Esophagus squamous epithelium (tissue), 5 donors: ENCODE measurements at regions not wholly inside any gene's neighbourhood (a gene's known extent, or its start where the extent isn't known, plus 50 kb on each side); places are given as distances from the start of the nearest gene placed in this dataset.

Source experiments
- DNase-seq: peaks from one replicate; lab custom pipeline; 2025; lab: John Stamatoyannopoulos, UW
- H3K27ac ChIP-seq, 4 donors: fragments of 200-600 bp; sonication (generic); one replicate each; pipeline ENCODE4 v1.5.1; 2016 to 2019; ENCODE audit warnings: mild to moderate bottlenecking in 1 of 4
- H3K27me3 ChIP-seq, 4 donors: fragments of 200-600 bp; sonication (generic); 1 replicate in 3 of 4; 2 replicates in 1 of 4; pipeline versions ENCODE4 v1.5.1 to v1.6.0; 2017 to 2021; ENCODE audit warnings: antibody characterized with exemption in 1 of 4
- H3K36me3 ChIP-seq, 3 donors: fragments of 200-600 bp; sonication (generic); one replicate each; pipeline ENCODE4 v1.5.1; 2016 to 2019
- H3K4me1 ChIP-seq, 3 donors: fragments of 200-600 bp; sonication (generic); one replicate each; pipeline ENCODE4 v1.5.1; 2017 to 2019
- H3K4me3 ChIP-seq, 4 donors: fragments of 200-600 bp; sonication (generic); 1 replicate in 3 of 4; 2 replicates in 1 of 4; pipeline ENCODE4 v1.5.1; 2016 to 2019; ENCODE audit warnings: mild to moderate bottlenecking in 2 of 4, moderate library complexity in 1 of 4
- H3K9me3 ChIP-seq, 3 donors: fragments of 200-600 bp; sonication (generic); one replicate each; pipeline ENCODE4 v1.5.1; 2016 to 2019
- CTCF ChIP-seq, 6 experiments: fragments of 450-650 bp in 4 of 6; fragments of 200-600 bp in 2 of 6; sonication (generic) in 2 of 6; IDR thresholded peaks; one replicate each; pipeline ENCODE4 v1.5.1; 2016 to 2019; ENCODE audit warnings: antibody characterized with exemption in 6 of 6, mild to moderate bottlenecking in 4 of 6, moderate library complexity in 4 of 6
- POLR2A ChIP-seq, 4 donors: fragments of 450-650 bp; IDR thresholded peaks; one replicate each; pipeline ENCODE4 v1.6.1; 2017; ENCODE audit warnings: antibody characterized with exemption in 4 of 4, mild to moderate bottlenecking in 4 of 4, moderate library complexity in 3 of 4
- WGBS, 2 donors: methylation state at CpG; one replicate each; pipeline ENCODE4 v1.1.5; 2018; 5-methylcytosine and 5-hydroxymethylcytosine counted together
- intact Hi-C: fragments of 100-400 bp; cut with DNase I; formaldehyde crosslinking; loops from one replicate; pipeline ENCODE4 v1.15.0; 2022
- donor health status: DM: yes; HTN: yes; CAD: no.

- TF ChIP-seq CTCF (IDR thresholded peaks at IDR 0.05) (no peak), POLR2A (IDR thresholded peaks at IDR 0.05) (no peak)
- Histone ChIP-seq H3K36me3 (peaks cover 0 to 9% (median 0%) of the 10 kb centered on the region in 3 donors), H3K27ac (no peak overlapping the region), H3K27me3 (peaks cover 0 to 4% (median 0%) of the 10 kb centered on the region in 4 donors), H3K4me1 (peaks cover 0 to 10% (median 0%) of the 10 kb centered on the region in 3 donors), H3K9me3 (no peaks in the 10 kb centered on the region), H3K4me3 (no peak overlapping the region)
- intact Hi-C loops = no loop called here
- WGBS, 2 donors = 75 to 84% methylated on average over 2 to 3 of the region's 3 CpGs
- DNase-seq = no peak
Measured at GRCh38 chr1:201618389-201618788, 79.5 kb downstream of the NAV1 start.

- H3K36me3 ChIP-seq = peaks cover 0 to 10% (median 0%) of the 10 kb centered on the region in 3 donors
- WGBS, 2 donors = 83 to 100% methylated on average over 1 to 5 of the region's 5 CpGs
- no peak for DNase-seq
Measured at GRCh38 chr1:201618905-201619304, 80.0 kb downstream of the NAV1 start.

GRCh38 chr1:201619513-201619912 lies 80.6 kb downstream of the NAV1 start:
- WGBS, 2 donors = 83 to 94% methylated on average over 1 of the region's 1 CpG
- TF ChIP-seq POLR2A (IDR thresholded peaks at IDR 0.05) = no peak
- no peak for TF ChIP-seq CTCF (IDR thresholded peaks at IDR 0.05)
- no peaks in the 10 kb centered on the region for H3K27me3 ChIP-seq

More at GRCh38 chr1:201618905-201619304, 80.0 kb downstream of the NAV1 start:
- TF ChIP-seq POLR2A (IDR thresholded peaks at IDR 0.05) = no peak
- no peak for TF ChIP-seq CTCF (IDR thresholded peaks at IDR 0.05)
- H3K4me1 ChIP-seq = peaks cover 0 to 6% (median 0%) of the 10 kb centered on the region in 3 donors
- no peaks in the 10 kb centered on the region for H3K9me3 ChIP-seq
- H3K27me3 ChIP-seq = peaks cover 0 to 4% (median 0%) of the 10 kb centered on the region in 4 donors
- intact Hi-C loops = no loop called here
- H3K4me3 ChIP-seq = no peak overlapping the region
- no peak overlapping the region for H3K27ac ChIP-seq

GRCh38 chr1:201622353-201622752 lies 83.4 kb downstream of the NAV1 start:
- Histone ChIP-seq H3K36me3 (peaks cover 0 to 10% (median 0%) of the 10 kb centered on the region in 3 donors), H3K4me3 (no peak overlapping the region), H3K9me3 (no peaks in the 10 kb centered on the region), H3K27ac (no peak overlapping the region), H3K27me3 (no peaks in the 10 kb centered on the region), H3K4me1 (peaks cover 0 to 18% (median 8%) of the 10 kb centered on the region in 3 donors)
- intact Hi-C loops = no loop called here
- WGBS, 2 donors = 75 to 76% methylated on average over 4 of the region's 4 CpGs
- TF ChIP-seq CTCF (IDR thresholded peaks at IDR 0.05) (no peak), POLR2A (IDR thresholded peaks at IDR 0.05) (no peak)
- DNase-seq = no peak

More at GRCh38 chr1:201619513-201619912, 80.6 kb downstream of the NAV1 start:
- DNase-seq = no peak
- H3K27ac ChIP-seq = no peak overlapping the region
- no peak overlapping the region for H3K4me3 ChIP-seq
- H3K9me3 ChIP-seq = no peaks in the 10 kb centered on the region
- H3K36me3 ChIP-seq = peaks cover 0 to 10% (median 0%) of the 10 kb centered on the region in 3 donors
- intact Hi-C loops = no loop called here
- H3K4me1 ChIP-seq = peaks cover 0 to 1% (median 0%) of the 10 kb centered on the region in 3 donors

- intact Hi-C loops = no loop called here
- no peak overlapping the region for H3K4me3 ChIP-seq
- no peak for DNase-seq
- H3K9me3 ChIP-seq = no peaks in the 10 kb centered on the region
- H3K27me3 ChIP-seq = no peaks in the 10 kb centered on the region
- TF ChIP-seq POLR2A (IDR thresholded peaks at IDR 0.05) = no peak
- no peak for TF ChIP-seq CTCF (IDR thresholded peaks at IDR 0.05)
- no peak overlapping the region for H3K27ac ChIP-seq
- H3K4me1 ChIP-seq = peaks cover 0 to 18% (median 8%) of the 10 kb centered on the region in 3 donors
- 60 to 95% methylated on average over 1 to 12 of the region's 15 CpGs for WGBS, 2 donors
- H3K36me3 ChIP-seq = peaks cover 0 to 10% (median 0%) of the 10 kb centered on the region in 3 donors
Measured at GRCh38 chr1:201622824-201623223, 83.9 kb downstream of the NAV1 start.
